HCT116 (cell line): ENCODE measurements at regions not wholly inside any gene's neighbourhood (a gene's known extent, or its start where the extent isn't known, plus 50 kb on each side); places are given as distances from the start of the nearest gene placed in this dataset.

ENCODE experiments used
- EZH2 ChIP-seq: fragments of 200-600 bp; sonication (generic); IDR thresholded peaks from 2 replicates; pipeline ENCODE4 v1.6.1; 2017; ENCODE audit warnings: antibody characterized with exemption, mixed run types
- POLR2A ChIP-seq: IDR thresholded peaks from 2 replicates; pipeline ENCODE4 v1.7.0; 2011; ENCODE audit warnings: borderline replicate concordance; ENCODE audit not compliant: insufficient read depth, insufficient read length; ENCODE audit errors: extremely low read depth
- POLR2AphosphoS5 ChIP-seq: IDR thresholded peaks from 2 replicates; pipeline ENCODE4 v1.6.1; 2011; ENCODE audit warnings: mild to moderate bottlenecking, low read depth, low read length, moderate library complexity
- ZNF274 ChIP-seq: fragments of 200-500 bp; sonication (Bioruptor generic); IDR thresholded peaks from 2 replicates; pipeline ENCODE4 v1.6.1; 2014; ENCODE audit warnings: mild to moderate bottlenecking, low read depth, low read length, inconsistent platforms
- TF ChIP-seq, protein P1 (sequence below), 3 experiments: fragments of 200-600 bp in 1 of 3; sonication (generic) in 1 of 3; IDR thresholded peaks in 2 of 3; conservative IDR thresholded peaks in 1 of 3; 2 replicates each; pipeline ENCODE4 v1.5.1; 2012 to 2017; ENCODE audit warnings: low read depth in 2 of 3, low read length in 2 of 3, antibody characterized with exemption in 1 of 3, borderline replicate concordance in 1 of 3, control low read depth in 1 of 3, mild to moderate bottlenecking in 1 of 3, mixed read lengths in 1 of 3, mixed run types in 1 of 3, moderate library complexity in 1 of 3; ENCODE audit not compliant: insufficient read depth in 1 of 3
- TF ChIP-seq, protein P2 (sequence below): IDR thresholded peaks from 2 replicates; pipeline ENCODE4 v1.6.1; 2012

DNA sequence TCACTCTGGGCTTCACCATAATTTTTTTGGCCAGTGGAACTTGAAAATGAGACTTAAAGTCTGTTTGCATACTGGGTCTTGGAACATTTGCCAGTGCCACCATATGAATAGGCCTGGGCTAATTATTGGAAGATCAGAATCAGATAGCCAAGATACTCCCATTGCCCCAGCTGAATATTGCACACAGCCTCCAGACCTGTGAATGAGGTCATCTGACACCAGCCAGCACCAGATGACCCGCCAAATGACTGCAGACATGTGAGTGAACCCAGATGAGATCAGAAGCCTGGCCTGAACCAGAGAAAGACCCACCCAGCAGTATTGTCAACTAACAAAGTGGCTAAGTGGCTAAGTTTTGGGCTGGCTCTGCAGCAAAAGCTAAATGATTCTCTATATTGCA, 220.5 kb upstream of the MPDZ start:
- no peak for TF ChIP-seq EZH2
- TF ChIP-seq, protein P1, sequence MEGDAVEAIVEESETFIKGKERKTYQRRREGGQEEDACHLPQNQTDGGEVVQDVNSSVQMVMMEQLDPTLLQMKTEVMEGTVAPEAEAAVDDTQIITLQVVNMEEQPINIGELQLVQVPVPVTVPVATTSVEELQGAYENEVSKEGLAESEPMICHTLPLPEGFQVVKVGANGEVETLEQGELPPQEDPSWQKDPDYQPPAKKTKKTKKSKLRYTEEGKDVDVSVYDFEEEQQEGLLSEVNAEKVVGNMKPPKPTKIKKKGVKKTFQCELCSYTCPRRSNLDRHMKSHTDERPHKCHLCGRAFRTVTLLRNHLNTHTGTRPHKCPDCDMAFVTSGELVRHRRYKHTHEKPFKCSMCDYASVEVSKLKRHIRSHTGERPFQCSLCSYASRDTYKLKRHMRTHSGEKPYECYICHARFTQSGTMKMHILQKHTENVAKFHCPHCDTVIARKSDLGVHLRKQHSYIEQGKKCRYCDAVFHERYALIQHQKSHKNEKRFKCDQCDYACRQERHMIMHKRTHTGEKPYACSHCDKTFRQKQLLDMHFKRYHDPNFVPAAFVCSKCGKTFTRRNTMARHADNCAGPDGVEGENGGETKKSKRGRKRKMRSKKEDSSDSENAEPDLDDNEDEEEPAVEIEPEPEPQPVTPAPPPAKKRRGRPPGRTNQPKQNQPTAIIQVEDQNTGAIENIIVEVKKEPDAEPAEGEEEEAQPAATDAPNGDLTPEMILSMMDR (IDR thresholded peaks at IDR 0.05 in 2 of 3, conservative IDR thresholded peaks at IDR 0.05 in 1 of 3; ENCODE audit: borderline replicate concordance in 1 of 3, insufficient read depth in 1 of 3, low read depth in 2 of 3, low read length in 2 of 3) = no peak
- TF ChIP-seq POLR2AphosphoS5 = no peak
- TF ChIP-seq POLR2A = no peak
- no peak for TF ChIP-seq ZNF274
- TF ChIP-seq, protein P2, sequence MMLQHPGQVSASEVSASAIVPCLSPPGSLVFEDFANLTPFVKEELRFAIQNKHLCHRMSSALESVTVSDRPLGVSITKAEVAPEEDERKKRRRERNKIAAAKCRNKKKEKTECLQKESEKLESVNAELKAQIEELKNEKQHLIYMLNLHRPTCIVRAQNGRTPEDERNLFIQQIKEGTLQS = no peak
